ENCODE measurements at regions not wholly inside any gene's neighbourhood (a gene's known extent, or its start where the extent isn't known, plus 50 kb on each side); places are given as distances from the start of the nearest gene placed in this dataset.

GRCh38 chr12:126989532-126989931 lies 1277.4 kb upstream of the TMEM132C start:
- TF ChIP-seq CTCF (IDR thresholded peaks at IDR 0.05; ENCODE audit: low read depth, low read length): no peak
- no peak for DNase-seq (ENCODE audit: low read depth in 2 of 2)
- no peak overlapping the region for H3K4me3 ChIP-seq (replicated peaks in 1 of 2; ENCODE audit: low read depth in 2 of 2, low read length in 2 of 2)

GRCh38 chr12:126993898-126994297 lies 1273.1 kb upstream of the TMEM132C start:
- no peak for DNase-seq (ENCODE audit: low read depth in 2 of 2)
- no peak overlapping the region for H3K4me3 ChIP-seq (replicated peaks in 1 of 2; ENCODE audit: low read depth in 2 of 2, low read length in 2 of 2)
- TF ChIP-seq CTCF (IDR thresholded peaks at IDR 0.05; ENCODE audit: low read depth, low read length): no peak

- DNase-seq (ENCODE audit: low read depth in 2 of 2): no peak
- TF ChIP-seq CTCF (IDR thresholded peaks at IDR 0.05; ENCODE audit: low read depth, low read length): no peak
- H3K4me3 ChIP-seq (replicated peaks in 1 of 2; ENCODE audit: low read depth in 2 of 2, low read length in 2 of 2): no peak overlapping the region
Observed at GRCh38 chr12:126994599-126994998, 1272.4 kb upstream of the TMEM132C start.

GRCh38 chr12:126998031-126998430 lies 1268.9 kb upstream of the TMEM132C start:
- no peak for TF ChIP-seq CTCF (IDR thresholded peaks at IDR 0.05; ENCODE audit: low read depth, low read length)
- no peak overlapping the region for H3K4me3 ChIP-seq (replicated peaks in 1 of 2; ENCODE audit: low read depth in 2 of 2, low read length in 2 of 2)
- no peak for DNase-seq (ENCODE audit: low read depth in 2 of 2)

GRCh38 chr12:126998747-126999285 lies 1268.2 kb upstream of the TMEM132C start:
- H3K4me3 ChIP-seq (replicated peaks in 1 of 2; ENCODE audit: low read depth in 2 of 2, low read length in 2 of 2): no peak overlapping the region
- peak in 1 of 2 donors; percentile 5 for DNase-seq (ENCODE audit: low read depth in 2 of 2)
- TF ChIP-seq CTCF (IDR thresholded peaks at IDR 0.05; ENCODE audit: low read depth, low read length): no peak

GRCh38 chr12:126999352-126999751 lies 1267.6 kb upstream of the TMEM132C start:
- no peak for DNase-seq (ENCODE audit: low read depth in 2 of 2)
- no peak overlapping the region for H3K4me3 ChIP-seq (replicated peaks in 1 of 2; ENCODE audit: low read depth in 2 of 2, low read length in 2 of 2)
- TF ChIP-seq CTCF (IDR thresholded peaks at IDR 0.05; ENCODE audit: low read depth, low read length): no peak

- DNase-seq (ENCODE audit: low read depth in 2 of 2): no peak
- no peak overlapping the region for H3K4me3 ChIP-seq (replicated peaks in 1 of 2; ENCODE audit: low read depth in 2 of 2, low read length in 2 of 2)
Observed at GRCh38 chr12:127005406-127005805, 1261.6 kb upstream of the TMEM132C start.

More at GRCh38 chr12:127005406-127005805, 1261.6 kb upstream of the TMEM132C start:
- TF ChIP-seq CTCF (IDR thresholded peaks at IDR 0.05; ENCODE audit: low read depth, low read length): no peak

All from cardiac fibroblast (primary cell).